PC-9 (cell line): ENCODE measurements at regions not wholly inside any gene's neighbourhood (a gene's known extent, or its start where the extent isn't known, plus 50 kb on each side); places are given as distances from the start of the nearest gene placed in this dataset.
A peak's percentile ranks its signal among the peaks of the same experiment; 100 is the strongest.

Source experiments
- BruUV-seq: library from RNA; stranded (reverse); fragments of 400-500 nt; replicated peaks from 2 replicates; lab custom pipeline; 2021; lab: Mats Ljungman, UMichigan
- CTCF ChIA-PET: fragments of 300-600 bp; sonication (Branson Sonifier 250); formaldehyde crosslinking; loops from one replicate; lab custom pipeline; 2022; ENCODE audit warnings: antibody characterized with exemption; lab: Charles Lee
- POLR2A ChIA-PET: fragments of 300-600 bp; sonication (Branson Sonifier 250); formaldehyde crosslinking; loops from one replicate; lab custom pipeline; 2022; ENCODE audit warnings: antibody characterized with exemption; ENCODE audit not compliant: unreplicated experiment; lab: Charles Lee
- DNase-seq, 2 experiments: peaks; one replicate each; pipeline versions ENCODE4 v3.0.0 to v3.0.0-alpha.2; 2015 to 2022; ENCODE audit warnings: mixed read lengths in 1 of 2
- H2AFZ ChIP-seq: fragments of 200-600 bp; sonication (generic); 2 replicates; pipeline ENCODE4 v1.8.1; 2017; ENCODE audit warnings: antibody characterized with exemption
- H3F3A ChIP-seq: fragments of 200-600 bp; sonication (generic); 2 replicates; pipeline ENCODE4 v1.8.1; 2017; ENCODE audit warnings: antibody characterized with exemption, mild to moderate bottlenecking, low read depth; ENCODE audit not compliant: insufficient read depth
- H3K27ac ChIP-seq: fragments of 200-600 bp; sonication (generic); 2 replicates; pipeline ENCODE4 v1.6.1; 2016; ENCODE audit warnings: mixed run types
- H3K27me3 ChIP-seq: fragments of 200-600 bp; sonication (generic); 2 replicates; pipeline ENCODE4 v1.6.1; 2016; ENCODE audit warnings: low read depth, mixed run types; ENCODE audit not compliant: insufficient read depth
- H3K36me3 ChIP-seq: fragments of 200-600 bp; sonication (generic); 2 replicates; pipeline ENCODE4 v1.6.1; 2016; ENCODE audit warnings: low read depth, mixed run types
- H3K4me1 ChIP-seq: fragments of 200-600 bp; sonication (generic); replicated peaks from 2 replicates; pipeline ENCODE4 v1.6.1; 2016; ENCODE audit warnings: mixed run types; ENCODE audit not compliant: insufficient read depth
- H3K4me2 ChIP-seq: fragments of 200-600 bp; sonication (generic); 2 replicates; pipeline ENCODE4 v1.6.1; 2017; ENCODE audit warnings: mixed run types
- H3K4me3 ChIP-seq: fragments of 200-600 bp; sonication (generic); 2 replicates; pipeline ENCODE4 v1.6.1; 2016; ENCODE audit warnings: mixed run types
- H3K79me2 ChIP-seq: fragments of 200-600 bp; sonication (generic); 2 replicates; pipeline ENCODE4 v1.6.1; 2017; ENCODE audit warnings: low read depth, mixed run types
- H3K9me2 ChIP-seq: fragments of 200-600 bp; sonication (generic); 2 replicates; pipeline ENCODE4 v1.8.1; 2017; ENCODE audit warnings: mild to moderate bottlenecking; ENCODE audit not compliant: insufficient read depth
- H3K9me3 ChIP-seq: fragments of 200-600 bp; sonication (generic); 2 replicates; pipeline ENCODE4 v1.8.1; 2016; ENCODE audit warnings: low read depth; ENCODE audit not compliant: insufficient read depth
- H4K20me1 ChIP-seq: fragments of 200-600 bp; sonication (generic); 2 replicates; pipeline ENCODE4 v1.8.1; 2017; ENCODE audit not compliant: insufficient read depth
- EZH2 ChIP-seq: fragments of 200-600 bp; sonication (generic); IDR thresholded peaks from 2 replicates; pipeline ENCODE4 v1.8.0; 2017; ENCODE audit warnings: antibody characterized with exemption, low read depth
- intact Hi-C: fragments of 100-400 bp; cut with micrococcal nuclease; formaldehyde crosslinking; loops from one replicate; pipeline ENCODE4 v1.10.0; 2022; ENCODE audit not compliant: unreplicated experiment
- TF ChIP-seq, protein P1 (sequence below): fragments of 200-600 bp; sonication (generic); conservative IDR thresholded peaks from 2 replicates; pipeline ENCODE4 v1.6.1; 2017; ENCODE audit warnings: mixed run types, antibody characterized with exemption, mild to moderate bottlenecking, moderate library complexity

DNA sequence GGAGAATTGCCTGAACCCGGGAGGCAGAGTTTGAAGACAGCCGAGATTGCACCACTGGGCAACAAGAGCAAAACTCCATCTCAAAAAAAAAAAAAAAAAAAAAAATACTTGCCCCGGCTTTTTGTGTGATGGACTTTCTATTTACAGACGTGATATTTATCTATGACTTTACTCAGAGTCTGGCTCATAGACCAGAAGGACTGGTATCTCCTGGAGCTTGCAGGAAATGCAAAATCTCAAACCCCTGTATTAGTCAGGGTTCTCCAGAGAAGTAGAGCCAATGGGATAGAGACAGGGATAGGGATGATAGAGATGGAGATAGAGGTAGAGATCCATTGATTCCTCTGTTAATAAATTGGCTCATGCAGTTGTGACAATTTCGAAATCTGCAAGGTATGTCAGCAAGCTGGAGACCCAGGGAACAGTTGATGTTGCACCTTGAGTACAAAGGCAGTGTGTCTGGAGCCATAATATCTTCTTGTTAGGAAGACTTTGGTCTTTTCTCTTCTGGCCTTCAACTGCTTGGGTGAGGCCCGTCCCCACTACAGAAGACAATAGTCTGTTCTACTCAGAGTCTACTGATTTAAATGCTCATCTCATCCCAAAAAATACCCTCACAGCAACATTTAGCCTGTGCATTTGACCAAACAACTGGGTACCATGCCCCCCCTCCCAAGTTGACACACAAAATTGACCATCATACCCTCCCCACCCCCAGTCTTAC lies 195.4 kb upstream of the MSX2 start:
- intact Hi-C loops = no loop called here

DNA sequence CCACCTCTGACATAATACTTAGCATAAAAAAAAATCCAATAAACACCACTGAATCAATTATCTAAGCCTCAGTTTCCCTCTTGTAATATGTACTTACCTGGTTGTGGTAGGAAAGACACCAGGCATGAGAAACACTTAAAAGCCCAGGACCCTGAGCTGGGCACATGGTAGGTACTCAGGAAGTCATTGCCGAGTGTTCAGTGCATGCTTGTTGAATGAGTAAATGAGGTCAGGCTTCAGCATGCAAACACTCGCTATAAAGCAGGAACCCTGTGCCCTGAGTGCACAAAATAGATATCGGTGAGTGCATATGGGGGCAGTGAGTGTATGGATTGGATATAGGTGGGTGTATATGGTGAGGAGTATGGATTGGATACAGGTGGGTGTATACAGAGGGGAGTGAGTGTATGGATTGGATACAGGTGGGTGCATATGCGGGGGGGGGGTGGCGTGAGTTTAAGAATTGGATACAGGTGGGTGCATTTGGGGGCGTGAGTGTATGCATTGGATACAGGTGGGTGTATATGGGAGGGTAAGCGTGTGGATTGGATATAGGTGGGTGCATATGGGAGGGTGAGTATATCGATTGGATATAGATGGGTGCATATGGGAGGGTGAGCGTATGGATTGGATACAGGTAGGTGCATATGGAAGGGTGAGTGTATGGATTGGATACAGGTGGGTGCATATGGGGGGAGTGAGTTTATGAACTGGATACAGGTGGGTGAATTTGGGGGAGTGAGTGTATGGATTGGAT lies 194.3 kb upstream of the MSX2 start:
- Histone ChIP-seq H3K4me2 (no peak overlapping the region), H3K9me3 (no peaks in the 10 kb centered on the region), H2AFZ (no peak overlapping the region), H3K27me3 (no peaks in the 10 kb centered on the region), H4K20me1 (no peaks in the 10 kb centered on the region), H3K4me3 (no peak overlapping the region), H3K4me1 (peaks cover 50% of the 10 kb centered on the region), H3K9me2 (no peaks in the 10 kb centered on the region), H3K36me3 (no peaks in the 10 kb centered on the region), H3F3A (peaks cover 20% of the 10 kb centered on the region; the same call in 1 of the 2 replicates), H3K27ac (no peak overlapping the region), H3K79me2 (no peaks in the 10 kb centered on the region)
- TF ChIP-seq, protein P1, sequence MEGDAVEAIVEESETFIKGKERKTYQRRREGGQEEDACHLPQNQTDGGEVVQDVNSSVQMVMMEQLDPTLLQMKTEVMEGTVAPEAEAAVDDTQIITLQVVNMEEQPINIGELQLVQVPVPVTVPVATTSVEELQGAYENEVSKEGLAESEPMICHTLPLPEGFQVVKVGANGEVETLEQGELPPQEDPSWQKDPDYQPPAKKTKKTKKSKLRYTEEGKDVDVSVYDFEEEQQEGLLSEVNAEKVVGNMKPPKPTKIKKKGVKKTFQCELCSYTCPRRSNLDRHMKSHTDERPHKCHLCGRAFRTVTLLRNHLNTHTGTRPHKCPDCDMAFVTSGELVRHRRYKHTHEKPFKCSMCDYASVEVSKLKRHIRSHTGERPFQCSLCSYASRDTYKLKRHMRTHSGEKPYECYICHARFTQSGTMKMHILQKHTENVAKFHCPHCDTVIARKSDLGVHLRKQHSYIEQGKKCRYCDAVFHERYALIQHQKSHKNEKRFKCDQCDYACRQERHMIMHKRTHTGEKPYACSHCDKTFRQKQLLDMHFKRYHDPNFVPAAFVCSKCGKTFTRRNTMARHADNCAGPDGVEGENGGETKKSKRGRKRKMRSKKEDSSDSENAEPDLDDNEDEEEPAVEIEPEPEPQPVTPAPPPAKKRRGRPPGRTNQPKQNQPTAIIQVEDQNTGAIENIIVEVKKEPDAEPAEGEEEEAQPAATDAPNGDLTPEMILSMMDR = no peak
- no peak for TF ChIP-seq EZH2
- no peak for DNase-seq
- ChIA-PET POLR2A (no interaction called here), CTCF (no interaction called here)
- no TSS peak for BruUV-seq
- intact Hi-C loops = no loop called here

More for the DNA sequence above, 195.4 kb upstream of the MSX2 start:
- H2AFZ ChIP-seq = no peak overlapping the region
- CTCF ChIA-PET = no interaction called here
- H3K4me3 ChIP-seq = no peak overlapping the region
- H3K36me3 ChIP-seq = no peaks in the 10 kb centered on the region
- H3K79me2 ChIP-seq = no peaks in the 10 kb centered on the region
- H3K27me3 ChIP-seq = no peaks in the 10 kb centered on the region
- no TSS peak for BruUV-seq
- no peaks in the 10 kb centered on the region for H3K9me2 ChIP-seq
- H4K20me1 ChIP-seq = no peaks in the 10 kb centered on the region
- H3F3A ChIP-seq = peaks cover 12% of the 10 kb centered on the region; the same call in 1 of the 2 replicates
- DNase-seq = peak in 1 of 2 experiments; percentile 49
- no peaks in the 10 kb centered on the region for H3K9me3 ChIP-seq
- peaks cover 39% of the 10 kb centered on the region for H3K4me1 ChIP-seq
- no peak overlapping the region for H3K27ac ChIP-seq
- H3K4me2 ChIP-seq = no peak overlapping the region
- TF ChIP-seq, protein P1 = no peak
- TF ChIP-seq EZH2 = no peak
- POLR2A ChIA-PET = no interaction called here

DNA sequence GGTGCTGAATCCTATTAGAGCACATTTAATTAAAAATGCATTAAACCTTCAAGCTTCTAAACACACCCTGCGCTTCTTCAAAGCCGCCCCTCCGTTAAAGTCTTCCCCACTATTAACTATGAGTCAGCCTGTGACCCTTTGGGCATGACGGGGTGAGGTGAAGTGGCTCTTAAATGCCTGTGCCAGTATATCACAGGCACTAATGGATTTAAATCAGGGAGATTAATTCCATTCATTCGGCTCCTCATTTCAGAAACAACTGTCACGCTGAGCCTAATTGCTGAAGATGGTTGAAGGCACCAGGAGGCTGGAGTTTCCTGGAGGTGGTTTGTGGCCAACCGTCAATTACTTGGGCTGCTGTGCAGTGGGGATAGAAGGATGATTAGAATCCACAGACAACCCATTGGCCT lies 192.6 kb upstream of the MSX2 start:
- no peaks in the 10 kb centered on the region for H3K9me2 ChIP-seq
- no peaks in the 10 kb centered on the region for H3K79me2 ChIP-seq
- POLR2A ChIA-PET = no interaction called here
- H2AFZ ChIP-seq = no peak overlapping the region
- intact Hi-C loops = no loop called here
- peak overlapping the region; percentile 63 for H3K4me2 ChIP-seq
- TF ChIP-seq, protein P1 = no peak
- H3K36me3 ChIP-seq = no peaks in the 10 kb centered on the region
- 0 out of 2 replicates have a peak, but pooled peaks cover 4% of the 10 kb centered on the region for H3K9me3 ChIP-seq
- no peaks in the 10 kb centered on the region for H4K20me1 ChIP-seq
- DNase-seq = no peak
- CTCF ChIA-PET = no interaction called here
- no TSS peak for BruUV-seq
- H3K4me3 ChIP-seq = no peak overlapping the region
- peaks cover 28% of the 10 kb centered on the region for H3F3A ChIP-seq
- H3K4me1 ChIP-seq = peaks cover 65% of the 10 kb centered on the region
- H3K27me3 ChIP-seq = no peaks in the 10 kb centered on the region
- peak overlapping the region; percentile 81 for H3K27ac ChIP-seq
